Prostate gland (tissue), 2 donors: ENCODE measurements at regions not wholly inside any gene's neighbourhood (a gene's known extent, or its start where the extent isn't known, plus 50 kb on each side); places are given as distances from the start of the nearest gene placed in this dataset.

ENCODE experiments used
- POLR2A ChIP-seq: fragments of 450-650 bp; IDR thresholded peaks from one replicate; pipeline ENCODE4 v1.6.1; 2016; ENCODE audit warnings: antibody characterized with exemption, mild to moderate bottlenecking
- POLR2AphosphoS5 ChIP-seq: sonication (generic); formaldehyde crosslinking; IDR thresholded peaks from one replicate; pipeline ENCODE4 v1.6.1; 2017; ENCODE audit warnings: antibody characterized with exemption
- TF ChIP-seq, protein P1 (sequence below), 4 experiments: fragments of 200-600 bp in 2 of 4; fragments of 450-650 bp in 2 of 4; sonication (generic) in 2 of 4; IDR thresholded peaks; 1 replicate in 3 of 4; 2 replicates in 1 of 4; pipeline ENCODE4 v1.5.1; 2016 to 2019; ENCODE audit warnings: antibody characterized with exemption in 4 of 4, mild to moderate bottlenecking in 2 of 4, moderate library complexity in 2 of 4

DNA sequence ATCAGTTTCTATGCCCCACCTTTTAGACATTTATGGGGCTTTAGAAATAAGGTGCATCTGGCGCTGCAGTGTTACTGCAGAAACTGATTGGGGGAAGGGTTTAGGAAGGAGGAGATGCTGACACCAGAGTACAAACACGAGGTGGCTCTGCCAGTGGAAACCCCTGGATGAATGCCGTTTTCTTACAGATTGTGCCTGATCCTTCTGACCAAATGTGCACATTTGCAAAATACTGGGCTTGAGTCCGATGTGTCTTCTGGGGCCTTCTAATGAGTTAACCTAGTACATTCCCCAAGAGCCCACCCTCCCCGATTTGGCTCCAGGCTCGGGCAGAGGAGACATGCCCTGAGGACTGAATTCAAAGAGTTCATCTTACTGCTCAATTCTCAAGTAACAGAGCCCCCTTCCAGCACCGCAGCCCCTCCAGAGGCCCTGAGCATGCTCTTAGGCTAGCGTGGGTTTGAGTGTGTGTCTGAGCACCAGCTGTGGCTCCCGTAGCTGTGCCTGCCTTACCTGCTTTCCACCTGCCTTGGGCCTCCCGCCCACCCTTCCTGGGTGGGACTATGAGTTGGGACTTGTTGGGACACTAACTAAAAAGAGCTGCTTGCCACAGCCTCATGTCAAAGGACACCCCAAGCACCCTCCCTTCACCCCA lies 116.7 kb upstream of the COPS8 start:
- TF ChIP-seq, protein P1, sequence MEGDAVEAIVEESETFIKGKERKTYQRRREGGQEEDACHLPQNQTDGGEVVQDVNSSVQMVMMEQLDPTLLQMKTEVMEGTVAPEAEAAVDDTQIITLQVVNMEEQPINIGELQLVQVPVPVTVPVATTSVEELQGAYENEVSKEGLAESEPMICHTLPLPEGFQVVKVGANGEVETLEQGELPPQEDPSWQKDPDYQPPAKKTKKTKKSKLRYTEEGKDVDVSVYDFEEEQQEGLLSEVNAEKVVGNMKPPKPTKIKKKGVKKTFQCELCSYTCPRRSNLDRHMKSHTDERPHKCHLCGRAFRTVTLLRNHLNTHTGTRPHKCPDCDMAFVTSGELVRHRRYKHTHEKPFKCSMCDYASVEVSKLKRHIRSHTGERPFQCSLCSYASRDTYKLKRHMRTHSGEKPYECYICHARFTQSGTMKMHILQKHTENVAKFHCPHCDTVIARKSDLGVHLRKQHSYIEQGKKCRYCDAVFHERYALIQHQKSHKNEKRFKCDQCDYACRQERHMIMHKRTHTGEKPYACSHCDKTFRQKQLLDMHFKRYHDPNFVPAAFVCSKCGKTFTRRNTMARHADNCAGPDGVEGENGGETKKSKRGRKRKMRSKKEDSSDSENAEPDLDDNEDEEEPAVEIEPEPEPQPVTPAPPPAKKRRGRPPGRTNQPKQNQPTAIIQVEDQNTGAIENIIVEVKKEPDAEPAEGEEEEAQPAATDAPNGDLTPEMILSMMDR (IDR thresholded peaks at IDR 0.05) = no peak
- TF ChIP-seq POLR2A (no peak), POLR2AphosphoS5 (no peak)
